HepG2 (cell line): ENCODE measurements at regions not wholly inside any gene's neighbourhood (a gene's known extent, or its start where the extent isn't known, plus 50 kb on each side); places are given as distances from the start of the nearest gene placed in this dataset.

Experiments used
- ATAC-seq: fragments of 200-7000 bp; cut with Tn5 transposase; 3 replicates; pipeline ENCODE4 v1.9.1; 2020; ENCODE audit warnings: mild to moderate bottlenecking, moderate library complexity
- BruUV-seq: library from RNA; stranded (reverse); fragments of 400-500 nt; replicated peaks from 2 replicates; lab custom pipeline; 2021; lab: Mats Ljungman, UMichigan
- CTCF ChIA-PET: fragments of 300-600 bp; formaldehyde crosslinking; extraction: SDS; loops from one replicate; lab custom pipeline; 2021; ENCODE audit warnings: low total read pairs, inconsistent platforms, low intra/inter-chr PET ratio; lab: Yijun Ruan, JAX
- POLR2A ChIA-PET: fragments of 350-600 bp; sonication (Branson Sonifier 250); formaldehyde crosslinking; loops from one replicate; lab custom pipeline; 2020; ENCODE audit warnings: antibody characterized with exemption, inconsistent platforms; lab: Yijun Ruan, JAX
- DNase-seq: peaks from one replicate; pipeline ENCODE4 v3.0.0-alpha.2; 2015; ENCODE audit warnings: low spot score
- FAIRE-seq: peaks from 3 replicates; lab custom pipeline; 2011; peaks lifted over from hg19 to GRCh38; lab: Jason Lieb, UNC
- H2AFZ ChIP-seq: one replicate; pipeline ENCODE4 v1.6.1; 2011; ENCODE audit warnings: low read length, inconsistent platforms
- H3K27ac ChIP-seq: fragments of 300-600 bp; 3 replicates; pipeline ENCODE4 v1.8.0; 2011; ENCODE audit warnings: mixed run types, mild to moderate bottlenecking, mixed read lengths, low read length, inconsistent platforms; ENCODE audit not compliant: insufficient read depth; ENCODE audit errors: extremely low read length
- H3K27me3 ChIP-seq, 2 experiments: fragments of 200-600 bp in 1 of 2; 2 replicates in 1 of 2; 3 replicates in 1 of 2; pipeline versions ENCODE4 v1.6.0 to v1.8.0; 2011; ENCODE audit warnings: low read length in 2 of 2, mild to moderate bottlenecking in 2 of 2, moderate library complexity in 2 of 2, inconsistent platforms in 1 of 2; ENCODE audit not compliant: insufficient read depth in 2 of 2, control insufficient read depth in 1 of 2
- H3K36me3 ChIP-seq, 2 experiments: fragments of 200-600 bp in 1 of 2; replicated peaks in 1 of 2; 2 replicates in 1 of 2; 3 replicates in 1 of 2; pipeline versions ENCODE4 v1.5.1 to v1.8.0; 2011; ENCODE audit warnings: low read length in 2 of 2, inconsistent platforms in 1 of 2; ENCODE audit not compliant: insufficient read depth in 2 of 2, control insufficient read depth in 1 of 2
- H3K4me1 ChIP-seq: 2 replicates; pipeline ENCODE4 v1.5.1; 2012; ENCODE audit warnings: low read length, inconsistent platforms; ENCODE audit not compliant: insufficient read depth
- H3K4me2 ChIP-seq: 2 replicates; pipeline ENCODE4 v1.6.0; 2011; ENCODE audit warnings: low read depth, low read length, inconsistent platforms
- H3K4me3 ChIP-seq, 3 experiments: fragments of 200-600 bp in 1 of 3; sonication (generic), shearing (Covaris generic) in 1 of 3; replicated peaks in 1 of 3; 2 replicates each; pipeline ENCODE4 v1.5.1; 2011 to 2016; ENCODE audit warnings: low read length in 3 of 3, inconsistent platforms in 2 of 3, low read depth in 2 of 3, mild to moderate bottlenecking in 2 of 3, control low read depth in 1 of 3, mixed read lengths in 1 of 3; ENCODE audit not compliant: insufficient read depth in 1 of 3
- H3K79me2 ChIP-seq: one replicate; pipeline ENCODE4 v1.6.1; 2011; ENCODE audit warnings: low read length, inconsistent platforms; ENCODE audit not compliant: insufficient read depth
- H3K9ac ChIP-seq: 2 replicates; pipeline ENCODE4 v1.6.0; 2011; ENCODE audit warnings: mild to moderate bottlenecking, low read depth, low read length, inconsistent platforms; ENCODE audit not compliant: insufficient read depth
- H3K9me3 ChIP-seq: 2 replicates; pipeline ENCODE4 v1.5.1; 2012; ENCODE audit warnings: mild to moderate bottlenecking, low read length
- H4K20me1 ChIP-seq: 2 replicates; pipeline ENCODE4 v1.6.0; 2011; ENCODE audit warnings: inconsistent platforms, mild to moderate bottlenecking, low read length, moderate library complexity; ENCODE audit not compliant: insufficient read depth
- BRCA1 ChIP-seq: sonication (generic); formaldehyde crosslinking; IDR thresholded peaks from 2 replicates; pipeline ENCODE4 v1.4.0; 2020; ENCODE audit warnings: missing genetic modification reagents
- EP300 ChIP-seq, 3 experiments: sonication (generic) in 1 of 3; formaldehyde crosslinking in 1 of 3; IDR thresholded peaks; 2 replicates each; pipeline versions ENCODE4 v1.5.1 to v1.6.1; 2011 to 2020; ENCODE audit warnings: low read depth in 2 of 3, low read length in 2 of 3, borderline replicate concordance in 1 of 3, improper control_type of control experiment in 1 of 3, mild to moderate bottlenecking in 1 of 3, missing genetic modification reagents in 1 of 3, moderate library complexity in 1 of 3
- FOSL1 ChIP-seq: sonication (generic); formaldehyde crosslinking; IDR thresholded peaks from 2 replicates; pipeline ENCODE4 v1.9.0; 2021; ENCODE audit warnings: missing genetic modification reagents, borderline replicate concordance
- MAFF ChIP-seq: IDR thresholded peaks from 2 replicates; pipeline ENCODE4 v1.6.1; 2011; ENCODE audit warnings: low read depth, low read length, improper control_type of control experiment
- NFATC3 ChIP-seq: sonication (generic); formaldehyde crosslinking; IDR thresholded peaks from 2 replicates; pipeline ENCODE4 v1.5.1; 2020; ENCODE audit warnings: mild to moderate bottlenecking, missing genetic modification reagents
- NFRKB ChIP-seq: fragments of 450-650 bp; IDR thresholded peaks from 2 replicates; pipeline ENCODE4 v1.6.1; 2017
- PAX8 ChIP-seq: sonication (generic); formaldehyde crosslinking; IDR thresholded peaks from 2 replicates; pipeline ENCODE4 v1.8.0; 2022; ENCODE audit warnings: mild to moderate bottlenecking, missing genetic modification reagents, borderline replicate concordance
- PITX1 ChIP-seq: sonication (generic); formaldehyde crosslinking; IDR thresholded peaks from 2 replicates; pipeline ENCODE4 v1.5.1; 2020; ENCODE audit warnings: mild to moderate bottlenecking, missing genetic modification reagents
- POLR2AphosphoS2 ChIP-seq: IDR thresholded peaks from 2 replicates; pipeline ENCODE4 v1.6.1; 2011; ENCODE audit warnings: low read depth, low read length, improper control_type of control experiment
- RARA ChIP-seq: IDR thresholded peaks from 2 replicates; pipeline ENCODE4 v1.6.1; 2016; ENCODE audit warnings: missing genetic modification reagents, missing compliant biosample characterization
- SOX13 ChIP-seq, 3 experiments: fragments of 450-650 bp in 1 of 3; sonication (generic) in 1 of 3; formaldehyde crosslinking in 1 of 3; IDR thresholded peaks in 2 of 3; conservative IDR thresholded peaks in 1 of 3; 2 replicates each; pipeline versions ENCODE4 v1.5.0 to v1.6.1; 2016 to 2020; ENCODE audit warnings: antibody characterized with exemption in 1 of 3, mild to moderate bottlenecking in 1 of 3, missing compliant biosample characterization in 1 of 3, missing genetic modification reagents in 1 of 3, moderate library complexity in 1 of 3
- SRF ChIP-seq: IDR thresholded peaks from 2 replicates; pipeline ENCODE4 v1.6.1; 2011; ENCODE audit warnings: mild to moderate bottlenecking, low read depth, low read length, moderate library complexity
- THYN1 ChIP-seq: sonication (generic); formaldehyde crosslinking; IDR thresholded peaks from 2 replicates; pipeline ENCODE4 v1.8.1; 2023; ENCODE audit warnings: low read depth, mild to moderate bottlenecking, moderate library complexity, missing genetic modification reagents, borderline replicate concordance
- WGBS: methylation state at CpG from one replicate; pipeline ENCODE4 v1.1.6; 2017; ENCODE audit warnings: low lambda C conversion rate; 5-methylcytosine and 5-hydroxymethylcytosine counted together
- in situ Hi-C: cut with HindIII; loops from 2 replicates; pipeline ENCODE4 v1.10.0; 2017; ENCODE audit warnings: low pct_unique_long_range_greater_than_20kb; ENCODE audit not compliant: extremely low pct_ligation_motif_present
- intact Hi-C: fragments of 100-400 bp; cut with micrococcal nuclease; formaldehyde crosslinking; loops from one replicate; pipeline ENCODE4 v1.10.0; 2022; ENCODE audit not compliant: unreplicated experiment
- TF ChIP-seq, protein P1 (sequence below): sonication (generic); formaldehyde crosslinking; IDR thresholded peaks from 2 replicates; pipeline ENCODE4 v1.5.1; 2020; ENCODE audit warnings: missing genetic modification reagents, mild to moderate bottlenecking, borderline replicate concordance
- TF ChIP-seq, protein P2 (sequence below): sonication (generic); formaldehyde crosslinking; IDR thresholded peaks from 2 replicates; pipeline ENCODE4 v1.5.0; 2020; ENCODE audit warnings: missing genetic modification reagents, mild to moderate bottlenecking, borderline replicate concordance
- TF ChIP-seq, protein P3 (sequence below): sonication (generic); formaldehyde crosslinking; IDR thresholded peaks from 2 replicates; pipeline ENCODE4 v1.8.1; 2023; ENCODE audit warnings: missing genetic modification reagents, mild to moderate bottlenecking, borderline replicate concordance

DNA sequence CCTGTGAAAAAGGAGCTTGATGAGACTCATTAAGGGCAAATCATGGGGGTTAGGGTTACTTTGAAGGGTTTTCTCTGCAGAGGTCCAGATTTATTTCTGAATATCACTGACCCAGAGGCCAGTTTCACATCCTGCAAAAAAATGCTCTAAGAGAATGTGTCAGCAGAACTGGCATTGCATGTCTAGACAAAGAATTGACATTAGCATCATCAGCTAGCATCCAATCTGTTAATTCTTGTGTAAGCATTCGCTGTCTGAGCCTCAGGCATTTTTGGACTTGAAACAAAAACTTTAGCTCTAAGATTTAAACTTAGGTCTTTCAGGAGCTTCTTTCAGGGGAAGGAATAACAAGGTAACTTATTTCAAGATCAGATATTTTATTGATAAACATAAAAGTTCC, 187.9 kb upstream of the ELL2 start:
- no peak overlapping the region for H3K4me2 ChIP-seq
- H3K4me3 ChIP-seq: no peak overlapping the region
- POLR2A ChIA-PET: no interaction called here
- no peaks in the 10 kb centered on the region for H3K9me3 ChIP-seq
- CTCF ChIA-PET: no interaction called here
- no peak overlapping the region for H3K27ac ChIP-seq
- no peaks in the 10 kb centered on the region for H3K79me2 ChIP-seq
- ATAC-seq: no peak
- BruUV-seq: no TSS peak
- FAIRE-seq: no peak
- H4K20me1 ChIP-seq: no peaks in the 10 kb centered on the region
- TF ChIP-seq, protein P1, sequence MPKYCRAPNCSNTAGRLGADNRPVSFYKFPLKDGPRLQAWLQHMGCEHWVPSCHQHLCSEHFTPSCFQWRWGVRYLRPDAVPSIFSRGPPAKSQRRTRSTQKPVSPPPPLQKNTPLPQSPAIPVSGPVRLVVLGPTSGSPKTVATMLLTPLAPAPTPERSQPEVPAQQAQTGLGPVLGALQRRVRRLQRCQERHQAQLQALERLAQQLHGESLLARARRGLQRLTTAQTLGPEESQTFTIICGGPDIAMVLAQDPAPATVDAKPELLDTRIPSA (CRISPR knock-in tag): no peak
- no peak for TF ChIP-seq SRF
- TF ChIP-seq EP300 (IDR thresholded peaks at IDR 0.05; ENCODE audit: low read depth in 2 of 2, low read length in 2 of 2): no peak
- no peak for TF ChIP-seq EP300 (CRISPR knock-in tag; IDR thresholded peaks at IDR 0.05; ENCODE audit: borderline replicate concordance)
- TF ChIP-seq MAFF: no peak
- TF ChIP-seq, protein P2, sequence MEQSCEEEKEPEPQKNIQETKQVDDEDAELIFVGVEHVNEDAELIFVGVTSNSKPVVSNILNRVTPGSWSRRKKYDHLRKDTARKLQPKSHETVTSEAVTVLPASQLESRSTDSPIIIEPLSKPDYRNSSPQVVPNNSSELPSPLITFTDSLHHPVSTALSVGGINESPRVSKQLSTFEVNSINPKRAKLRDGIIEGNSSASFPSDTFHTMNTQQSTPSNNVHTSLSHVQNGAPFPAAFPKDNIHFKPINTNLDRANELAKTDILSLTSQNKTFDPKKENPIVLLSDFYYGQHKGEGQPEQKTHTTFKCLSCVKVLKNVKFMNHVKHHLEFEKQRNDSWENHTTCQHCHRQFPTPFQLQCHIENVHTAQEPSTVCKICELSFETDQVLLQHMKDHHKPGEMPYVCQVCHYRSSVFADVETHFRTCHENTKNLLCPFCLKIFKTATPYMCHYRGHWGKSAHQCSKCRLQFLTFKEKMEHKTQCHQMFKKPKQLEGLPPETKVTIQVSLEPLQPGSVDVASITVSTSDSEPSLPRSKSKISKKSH (CRISPR knock-in tag): no peak
- TF ChIP-seq, protein P3, sequence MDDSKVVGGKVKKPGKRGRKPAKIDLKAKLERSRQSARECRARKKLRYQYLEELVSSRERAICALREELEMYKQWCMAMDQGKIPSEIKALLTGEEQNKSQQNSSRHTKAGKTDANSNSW (CRISPR knock-in tag): no peak
- TF ChIP-seq POLR2AphosphoS2: no peak
- no peak for TF ChIP-seq NFRKB
- no peak for TF ChIP-seq SOX13 (IDR thresholded peaks at IDR 0.05)
- no peak for TF ChIP-seq SOX13 (CRISPR knock-in tag; conservative IDR thresholded peaks at IDR 0.05 in 1 of 2, IDR thresholded peaks at IDR 0.05 in 1 of 2)
- no peak for TF ChIP-seq PAX8 (CRISPR knock-in tag)
- no peak for TF ChIP-seq NFATC3 (CRISPR knock-in tag)
- no peak for TF ChIP-seq THYN1 (CRISPR knock-in tag)
- TF ChIP-seq RARA (CRISPR knock-in tag): no peak
- no peak for TF ChIP-seq BRCA1 (CRISPR knock-in tag)
- no peak for TF ChIP-seq PITX1
- TF ChIP-seq FOSL1: no peak
- TF ChIP-seq, all 625 proteins: peak for 0
- Histone ChIP-seq H3K27me3 (no peaks in the 10 kb centered on the region), H2AFZ (no peak overlapping the region), H3K9ac (no peak overlapping the region), H3K4me1 (peaks cover 7% of the 10 kb centered on the region), H3K36me3 (no peaks in the 10 kb centered on the region)
- in situ Hi-C loops: no loop called here
- intact Hi-C loops: no loop called here
- 95% methylated on average over 1 of the region's 1 CpG for WGBS
- no peak for DNase-seq
